ENCODE measurements at regions not wholly inside any gene's neighbourhood (a gene's known extent, or its start where the extent isn't known, plus 50 kb on each side); places are given as distances from the start of the nearest gene placed in this dataset.
"Not testable (repeated sequence)": the region's sequence is repeated elsewhere in the genome, so short reads cannot be mapped to it uniquely, and the experiment has no call there.

DNA sequence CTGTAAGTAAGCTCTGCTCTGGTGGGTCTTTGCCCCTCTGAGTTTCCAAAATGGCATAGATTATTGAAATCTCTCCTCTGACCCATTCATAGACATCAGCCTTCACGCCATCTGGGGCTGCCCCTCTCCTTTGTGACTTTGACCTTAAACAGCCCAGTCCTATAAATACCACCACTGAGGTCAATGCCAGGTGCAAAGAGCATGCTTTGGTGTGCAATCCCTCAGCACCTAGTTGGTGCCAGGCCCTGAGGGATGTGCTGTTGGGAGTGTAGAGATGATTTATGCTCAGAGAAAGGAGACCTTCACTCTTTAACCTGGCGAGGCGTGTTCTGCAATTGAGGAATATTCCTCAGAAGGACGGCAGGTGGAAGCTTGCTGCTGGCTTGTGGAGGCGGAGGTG is 121.7 kb upstream of the TSHZ3 start:
- Mint-ChIP-seq H3K4me1 (ENCODE audit: low read depth) (no peaks in the 10 kb centered on the region), H3K4me3 (no peak overlapping the region), H3K9me3 (no peaks in the 10 kb centered on the region), H3K36me3 (ENCODE audit: low read depth) (no peaks in the 10 kb centered on the region), H3K27me3 (peaks cover 23% of the 10 kb centered on the region), H3K27ac (no peak overlapping the region)
- no peak for DNase-seq

DNA sequence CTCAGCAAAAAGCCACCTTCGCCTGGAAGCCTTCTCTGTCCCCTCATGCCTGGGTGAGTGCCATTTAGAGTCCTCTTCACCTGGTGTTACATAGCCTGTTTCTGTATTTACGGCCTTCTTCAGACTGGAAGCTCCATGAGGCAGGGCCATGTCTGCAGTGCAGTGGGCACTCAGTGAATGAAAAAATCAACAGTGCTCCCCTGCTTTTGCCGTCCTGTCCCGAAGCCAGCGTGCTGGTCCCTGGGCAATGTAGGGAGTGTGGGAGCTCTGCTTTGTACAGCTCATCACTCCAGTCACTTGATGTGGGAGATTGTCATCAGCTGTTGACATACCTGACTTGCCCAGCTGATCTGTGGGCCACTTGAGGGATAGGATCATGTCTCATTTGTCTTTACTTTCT is 129.0 kb upstream of the TSHZ3 start:
- Mint-ChIP-seq H3K36me3 (ENCODE audit: low read depth) (no peaks in the 10 kb centered on the region), H3K4me3 (no peak overlapping the region), H3K27ac (no peak overlapping the region), H3K4me1 (ENCODE audit: low read depth) (no peaks in the 10 kb centered on the region), H3K9me3 (no peaks in the 10 kb centered on the region), H3K27me3 (peaks cover 13% of the 10 kb centered on the region)
- DNase-seq, result no peak

DNA sequence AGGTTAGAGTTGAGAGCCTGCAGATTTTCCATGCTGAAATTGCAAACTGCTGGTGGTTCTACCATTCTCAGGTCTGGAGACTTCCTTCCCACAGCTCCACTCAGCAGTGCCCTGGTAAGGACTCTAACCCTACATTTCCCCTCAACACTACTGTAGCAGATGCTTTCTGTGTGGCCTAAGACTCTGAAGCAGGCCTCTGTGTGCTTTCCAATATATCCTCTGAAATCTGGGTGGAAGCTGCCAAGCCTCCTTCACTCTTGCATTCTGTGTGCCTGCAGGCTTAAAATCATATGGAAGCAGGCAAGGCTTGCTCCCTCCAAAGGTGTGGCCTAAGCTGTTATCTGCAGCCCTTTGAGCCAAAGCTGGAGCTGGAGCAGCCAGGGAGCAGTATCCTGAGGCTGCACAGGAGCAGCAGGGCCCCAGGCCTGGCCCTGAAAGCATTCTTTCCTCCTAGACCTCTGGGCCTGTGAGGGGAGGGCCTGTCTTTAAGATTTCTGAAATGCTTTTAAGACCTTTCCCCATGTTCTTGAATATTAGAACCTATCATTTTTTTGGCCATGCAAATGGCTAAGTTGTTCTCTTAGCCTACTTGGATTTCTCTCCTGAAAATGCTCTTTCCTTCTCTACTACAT is 134.1 kb upstream of the TSHZ3 start:
- no peak overlapping the region for H3K27ac Mint-ChIP-seq
- no peak overlapping the region for H3K4me3 Mint-ChIP-seq
- peaks cover 13% of the 10 kb centered on the region for H3K27me3 Mint-ChIP-seq
- DNase-seq, result no peak
- H3K4me1 Mint-ChIP-seq (ENCODE audit: low read depth), result no peaks in the 10 kb centered on the region
- H3K36me3 Mint-ChIP-seq (ENCODE audit: low read depth), result no peaks in the 10 kb centered on the region
- H3K9me3 Mint-ChIP-seq, result peaks cover 14% of the 10 kb centered on the region

DNA sequence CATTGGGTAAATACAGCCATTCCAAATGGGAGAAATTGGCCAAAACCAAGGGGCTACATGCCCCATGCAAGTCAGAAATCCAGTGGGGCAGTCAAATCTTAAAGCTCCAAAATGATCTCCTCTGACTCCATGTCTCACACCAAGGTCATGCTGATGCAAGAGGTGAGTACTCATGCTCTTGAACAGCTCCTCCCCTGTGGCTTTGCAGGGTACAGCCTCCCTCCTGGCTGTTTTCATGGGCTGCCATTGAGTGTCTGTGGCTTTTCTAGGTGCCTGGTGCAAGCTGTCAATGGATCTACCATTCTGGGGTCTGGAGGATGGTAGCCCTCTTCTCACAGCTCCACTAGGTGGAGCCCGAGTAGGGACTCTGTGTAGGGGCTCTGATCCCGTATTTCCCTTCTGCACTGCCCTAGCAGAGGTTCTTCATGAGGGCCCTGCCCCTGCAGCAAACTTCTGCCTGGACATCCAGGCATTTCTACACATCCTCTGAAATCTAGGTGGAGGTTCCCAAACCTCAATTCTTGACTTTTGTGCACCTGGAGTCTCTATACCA is 135.7 kb upstream of the TSHZ3 start:
- H3K27me3 Mint-ChIP-seq; H3K4me1 Mint-ChIP-seq (ENCODE audit: low read depth); H3K36me3 Mint-ChIP-seq (ENCODE audit: low read depth); DNase-seq; H3K27ac Mint-ChIP-seq; H3K4me3 Mint-ChIP-seq: not testable (repeated sequence)
- peaks cover 14% of the 10 kb centered on the region for H3K9me3 Mint-ChIP-seq

DNA sequence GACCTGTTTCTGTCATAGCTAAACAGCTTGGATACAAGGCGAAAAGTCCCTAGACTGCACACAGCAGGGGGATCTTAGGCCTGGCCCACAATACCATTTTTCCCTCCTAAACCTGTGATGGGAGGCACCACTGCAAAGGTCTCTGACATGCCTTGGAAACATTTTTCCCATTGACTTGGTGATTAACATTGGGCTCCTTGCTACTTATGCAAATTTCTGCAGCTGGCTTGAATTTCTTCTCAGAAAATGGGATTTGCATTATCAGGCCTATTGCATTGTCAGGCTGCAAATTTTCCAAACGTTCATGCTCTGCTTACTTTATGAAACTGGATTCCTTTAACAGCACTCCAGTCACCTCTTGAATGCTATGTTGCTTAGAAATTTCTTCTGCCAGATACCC is 136.2 kb upstream of the TSHZ3 start:
- no peak for DNase-seq
- Mint-ChIP-seq H3K4me1 (ENCODE audit: low read depth) (no peaks in the 10 kb centered on the region), H3K27ac (no peak overlapping the region), H3K27me3 (no peaks in the 10 kb centered on the region), H3K9me3 (peaks cover 14% of the 10 kb centered on the region), H3K4me3 (no peak overlapping the region), H3K36me3 (ENCODE audit: low read depth) (no peaks in the 10 kb centered on the region)

DNA sequence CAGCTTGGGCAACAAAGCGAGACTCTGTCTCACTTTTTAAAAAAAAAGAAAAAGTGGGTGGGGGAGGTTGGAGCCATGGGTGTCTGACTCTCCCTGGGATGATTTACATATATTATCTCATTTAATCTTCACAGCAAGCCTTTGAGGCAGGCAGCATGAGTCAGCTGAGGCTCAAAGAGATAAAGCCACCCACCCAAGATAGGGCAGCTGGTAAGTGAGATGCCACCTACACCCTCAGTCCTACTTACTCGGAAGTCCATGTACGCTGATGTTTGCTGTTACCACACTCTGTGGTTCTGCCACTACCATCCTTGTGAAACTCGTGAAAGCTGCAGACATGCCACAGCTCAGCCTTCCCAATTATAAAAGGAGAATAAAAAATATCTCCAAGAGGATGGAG is 142.0 kb upstream of the TSHZ3 start:
- no peaks in the 10 kb centered on the region for H3K27me3 Mint-ChIP-seq
- no peak overlapping the region for H3K27ac Mint-ChIP-seq

DNA sequence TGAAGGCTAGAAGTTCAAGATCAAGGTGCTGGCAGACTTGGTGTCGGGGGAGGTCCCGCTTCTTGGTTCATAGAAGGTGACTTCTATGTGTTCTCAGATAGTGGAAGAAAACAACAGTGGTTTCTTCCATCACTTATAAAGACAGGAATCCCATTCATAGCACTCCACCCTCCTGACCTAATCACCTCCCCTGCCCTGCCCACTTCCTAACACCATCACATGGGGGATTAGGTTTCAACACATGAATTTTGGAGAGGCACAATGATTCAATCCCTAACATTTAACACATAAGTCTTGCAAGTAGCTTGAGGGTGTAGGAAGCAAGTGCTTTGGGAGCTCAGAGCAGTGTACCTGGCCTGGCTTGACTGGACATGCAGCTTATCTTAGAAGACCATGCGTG is 142.8 kb upstream of the TSHZ3 start:
- no peak overlapping the region for H3K27ac Mint-ChIP-seq
- no peaks in the 10 kb centered on the region for H3K27me3 Mint-ChIP-seq
- no peaks in the 10 kb centered on the region for H3K4me1 Mint-ChIP-seq (ENCODE audit: low read depth)
- no peaks in the 10 kb centered on the region for H3K9me3 Mint-ChIP-seq
- no peak for DNase-seq
- no peaks in the 10 kb centered on the region for H3K36me3 Mint-ChIP-seq (ENCODE audit: low read depth)
- no peak overlapping the region for H3K4me3 Mint-ChIP-seq

More for the DNA sequence above, 142.0 kb upstream of the TSHZ3 start:
- Mint-ChIP-seq H3K4me1 (ENCODE audit: low read depth) (no peaks in the 10 kb centered on the region), H3K4me3 (no peak overlapping the region), H3K36me3 (ENCODE audit: low read depth) (no peaks in the 10 kb centered on the region), H3K9me3 (peaks cover 4% of the 10 kb centered on the region)
- no peak for DNase-seq

DNA sequence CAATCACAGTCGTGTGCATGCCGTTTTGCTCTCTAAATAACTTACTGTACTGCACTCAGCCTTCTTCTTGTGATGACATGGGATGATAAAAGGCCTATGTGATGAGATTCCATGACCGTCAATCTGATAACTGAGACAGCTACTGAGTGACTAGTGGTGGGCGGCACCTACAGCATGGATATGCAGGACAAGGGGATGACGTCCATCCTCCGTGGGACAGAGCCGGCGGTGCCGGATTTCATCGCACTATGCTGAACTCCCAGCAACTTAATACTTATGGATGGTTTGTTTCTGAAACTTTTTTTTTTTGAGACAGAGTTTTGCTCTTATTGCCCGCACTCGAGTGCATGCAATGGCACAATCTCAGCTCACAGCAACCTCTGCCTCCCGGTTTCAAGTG is 146.8 kb upstream of the TSHZ3 start:
- Mint-ChIP-seq H3K27ac (no peak overlapping the region), H3K4me1 (ENCODE audit: low read depth) (no peaks in the 10 kb centered on the region), H3K9me3 (no peaks in the 10 kb centered on the region), H3K36me3 (ENCODE audit: low read depth) (no peaks in the 10 kb centered on the region), H3K4me3 (no peak overlapping the region), H3K27me3 (peaks cover 4% of the 10 kb centered on the region)
- DNase-seq, result no peak

DNA sequence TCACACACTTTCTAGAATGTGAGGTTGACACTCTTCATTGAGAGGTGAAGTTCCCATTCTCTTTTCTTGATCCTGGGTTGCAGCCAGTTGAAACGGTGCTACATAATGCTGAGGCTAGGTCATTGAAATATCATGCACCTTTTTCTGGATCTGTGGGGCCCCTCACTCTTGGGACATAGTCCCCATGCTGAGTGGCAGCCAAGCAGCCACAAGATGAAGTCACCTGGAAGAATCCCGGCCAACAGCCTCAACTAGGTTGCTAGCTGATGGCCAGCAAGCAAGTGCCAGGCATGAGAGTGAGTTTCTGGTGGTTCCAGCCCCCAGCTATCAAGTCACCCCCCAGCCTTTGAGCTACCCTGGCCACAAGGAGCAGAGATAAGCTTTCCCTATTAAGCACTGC is 148.5 kb upstream of the TSHZ3 start:
- Mint-ChIP-seq H3K4me3 (no peak overlapping the region), H3K27me3 (peaks cover 4% of the 10 kb centered on the region), H3K9me3 (no peaks in the 10 kb centered on the region), H3K27ac (no peak overlapping the region), H3K36me3 (ENCODE audit: low read depth) (no peaks in the 10 kb centered on the region), H3K4me1 (ENCODE audit: low read depth) (no peaks in the 10 kb centered on the region)
- no peak for DNase-seq

DNA sequence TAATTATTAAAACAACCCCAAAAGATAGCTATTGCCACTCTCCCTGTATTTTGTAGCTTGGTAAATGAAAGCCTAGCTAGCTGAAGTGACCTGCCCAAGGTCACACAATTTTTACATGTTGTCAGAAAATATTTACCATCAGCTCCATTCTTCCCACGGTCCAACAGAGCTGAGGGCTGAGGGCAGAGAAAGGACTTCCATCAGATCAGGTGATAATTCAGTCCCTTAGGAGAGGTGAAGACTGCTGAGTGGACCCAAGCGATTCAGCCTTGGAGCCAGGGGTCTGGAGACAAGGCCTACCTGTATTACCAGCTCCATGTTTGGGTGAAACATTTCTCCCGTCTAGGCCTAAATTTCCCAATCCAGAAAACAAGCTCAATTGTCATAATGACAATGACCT is 149.5 kb upstream of the TSHZ3 start:
- Mint-ChIP-seq H3K4me3 (no peak overlapping the region), H3K4me1 (ENCODE audit: low read depth) (no peaks in the 10 kb centered on the region)

DNA sequence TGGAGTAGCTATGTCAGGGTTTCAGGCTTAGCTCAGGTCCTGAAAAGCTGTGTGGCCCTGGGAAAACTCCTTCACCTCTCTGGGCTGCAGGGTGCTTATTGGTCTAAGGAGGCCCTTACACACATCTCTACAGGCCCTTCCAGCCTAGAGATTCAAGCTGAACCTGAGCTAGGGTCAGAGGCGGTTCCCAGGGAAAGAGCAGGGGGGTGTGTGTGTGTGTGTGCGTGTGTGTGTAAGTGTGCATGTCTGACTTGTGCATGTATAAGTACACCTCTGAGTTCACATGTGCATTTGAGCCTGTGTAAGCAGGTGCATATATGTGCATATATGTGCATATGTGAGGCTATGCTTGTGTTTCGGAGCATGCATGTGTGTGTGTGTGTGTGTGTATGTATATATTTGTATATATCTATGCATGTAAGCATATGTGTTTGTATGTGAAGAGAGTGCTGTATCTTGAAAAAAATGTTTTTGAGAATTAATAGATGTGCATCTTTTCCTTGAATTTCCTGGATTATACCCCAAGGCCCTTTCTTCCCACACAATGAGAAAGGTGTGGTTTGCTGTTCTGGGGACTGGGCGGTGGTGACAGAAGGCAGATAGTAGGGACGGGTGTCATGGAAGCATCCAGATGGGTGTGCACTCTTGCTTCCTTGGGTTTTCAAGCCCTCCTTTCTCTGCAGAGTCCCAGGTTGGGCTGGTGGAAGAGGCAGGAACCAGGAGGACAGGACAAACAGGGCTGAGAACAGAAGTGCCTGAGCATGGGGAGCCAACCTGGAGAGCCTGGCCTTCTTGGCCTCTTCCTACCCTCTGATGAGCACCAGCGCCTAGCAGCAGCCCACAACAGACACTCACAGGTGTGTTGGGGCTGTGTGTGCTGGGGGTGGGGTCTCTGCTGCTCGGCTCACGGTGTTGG is 150.3 kb upstream of the TSHZ3 start:
- no peaks in the 10 kb centered on the region for H3K9me3 Mint-ChIP-seq
- H3K27ac Mint-ChIP-seq, result no peak overlapping the region
- H3K4me3 Mint-ChIP-seq, result no peak overlapping the region
- no peaks in the 10 kb centered on the region for H3K36me3 Mint-ChIP-seq (ENCODE audit: low read depth)
- peaks cover 10% of the 10 kb centered on the region for H3K27me3 Mint-ChIP-seq
- H3K4me1 Mint-ChIP-seq (ENCODE audit: low read depth), result no peaks in the 10 kb centered on the region
- DNase-seq, result no peak

More for the DNA sequence above, 149.5 kb upstream of the TSHZ3 start:
- no peak for DNase-seq
- Mint-ChIP-seq H3K27me3 (peaks cover 10% of the 10 kb centered on the region), H3K27ac (no peak overlapping the region), H3K9me3 (no peaks in the 10 kb centered on the region), H3K36me3 (ENCODE audit: low read depth) (no peaks in the 10 kb centered on the region)

DNA sequence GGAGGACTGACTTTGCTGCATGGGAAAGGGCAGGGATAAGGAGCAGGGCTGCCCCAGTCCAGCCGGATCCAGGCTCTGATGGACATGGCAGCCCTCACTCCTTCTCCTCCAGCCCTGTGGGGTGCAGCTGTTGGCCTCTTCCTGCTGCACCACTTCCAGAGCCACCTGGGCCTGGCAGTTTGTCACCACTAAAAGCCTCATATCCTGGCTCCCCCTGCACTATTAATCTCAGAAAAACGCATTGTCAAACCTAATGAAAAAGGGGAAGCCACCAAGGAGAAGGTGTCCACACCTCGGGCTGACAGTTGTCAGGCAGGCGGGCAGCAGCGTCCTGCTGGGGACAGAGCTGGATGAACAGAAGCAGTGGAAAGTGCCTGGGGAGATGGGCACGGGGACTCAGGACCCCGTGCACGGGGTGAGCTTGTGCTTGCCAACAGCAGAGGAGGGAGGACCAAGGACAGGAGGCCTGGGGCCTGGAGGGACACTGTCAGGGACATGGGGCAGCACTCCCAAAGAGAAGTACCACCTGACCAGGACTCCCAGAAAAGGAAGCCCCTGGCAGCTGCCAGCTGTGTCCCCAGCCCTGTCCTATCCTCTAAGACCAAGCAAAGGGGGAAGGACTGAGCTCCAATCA is 151.1 kb upstream of the TSHZ3 start:
- H3K36me3 Mint-ChIP-seq (ENCODE audit: low read depth), result no peaks in the 10 kb centered on the region

DNA sequence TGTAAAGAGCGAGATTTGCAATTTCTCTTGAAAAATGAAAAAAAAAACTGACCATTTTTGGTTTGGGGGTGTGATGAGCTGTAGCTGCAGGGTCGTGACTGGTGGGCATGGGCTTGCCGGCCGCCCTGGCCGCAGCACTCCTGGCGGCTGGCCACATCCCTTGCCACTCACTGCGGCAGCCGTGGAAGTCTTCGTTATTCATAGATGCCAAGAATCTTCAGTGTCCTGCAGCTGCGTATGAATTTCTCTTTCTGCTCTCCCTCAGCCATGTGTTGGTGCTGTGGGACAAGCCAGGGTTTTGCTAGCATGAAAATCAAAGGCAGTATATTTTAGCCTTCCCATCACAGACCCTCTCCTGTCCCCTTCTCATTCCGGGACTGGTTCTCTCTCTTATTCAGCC is 151.7 kb upstream of the TSHZ3 start:
- no peaks in the 10 kb centered on the region for H3K36me3 Mint-ChIP-seq (ENCODE audit: low read depth)
- H3K4me3 Mint-ChIP-seq, result no peak overlapping the region
- no peak for DNase-seq
- no peaks in the 10 kb centered on the region for H3K4me1 Mint-ChIP-seq (ENCODE audit: low read depth)
- no peaks in the 10 kb centered on the region for H3K9me3 Mint-ChIP-seq
- no peak overlapping the region for H3K27ac Mint-ChIP-seq
- peaks cover 18% of the 10 kb centered on the region for H3K27me3 Mint-ChIP-seq

More for the DNA sequence above, 151.1 kb upstream of the TSHZ3 start:
- no peak for DNase-seq
- H3K27me3 Mint-ChIP-seq, result peaks cover 14% of the 10 kb centered on the region
- no peaks in the 10 kb centered on the region for H3K9me3 Mint-ChIP-seq
- H3K4me1 Mint-ChIP-seq (ENCODE audit: low read depth), result no peaks in the 10 kb centered on the region
- H3K27ac Mint-ChIP-seq, result no peak overlapping the region
- no peak overlapping the region for H3K4me3 Mint-ChIP-seq

DNA sequence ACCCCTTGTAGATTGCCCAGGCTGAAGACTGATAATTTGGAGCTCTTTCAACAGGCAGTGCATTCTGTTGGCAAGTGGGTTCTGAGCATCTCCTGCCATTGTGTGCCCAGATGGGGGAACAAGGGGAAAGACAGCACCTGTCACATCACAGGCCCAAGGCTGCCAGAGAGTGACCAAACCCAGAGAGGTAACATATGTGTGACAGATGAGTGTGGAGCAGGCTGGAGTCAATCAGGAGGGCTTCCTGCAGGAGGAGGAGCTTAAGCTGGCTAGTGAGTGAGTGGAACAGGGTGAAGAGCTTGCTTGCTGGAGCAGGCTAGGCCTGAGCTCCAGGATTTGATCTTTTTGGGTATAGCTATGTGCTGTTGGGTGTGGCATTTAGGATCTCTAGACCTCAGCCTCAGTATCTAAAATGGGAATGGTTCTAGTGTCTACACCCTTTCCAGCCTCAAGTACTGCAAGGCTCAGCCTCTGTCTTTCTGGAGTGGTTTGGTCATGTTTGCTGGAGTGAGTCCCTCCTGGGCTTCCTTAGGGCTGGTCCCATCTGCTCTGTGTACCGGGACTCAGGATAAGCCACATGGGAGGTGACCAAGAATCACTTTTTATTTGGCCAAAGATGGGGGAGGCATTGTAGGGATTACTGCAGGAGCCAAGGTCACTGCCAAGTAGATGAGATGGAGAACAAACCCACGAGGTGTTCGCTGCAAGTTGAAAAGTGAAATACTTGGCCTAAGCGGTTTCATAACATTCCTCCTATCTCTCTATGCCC is 152.4 kb upstream of the TSHZ3 start:
- Mint-ChIP-seq H3K36me3 (ENCODE audit: low read depth) (no peaks in the 10 kb centered on the region), H3K9me3 (no peaks in the 10 kb centered on the region), H3K27ac (no peak overlapping the region), H3K4me3 (no peak overlapping the region), H3K27me3 (peaks cover 18% of the 10 kb centered on the region), H3K4me1 (ENCODE audit: low read depth) (no peaks in the 10 kb centered on the region)
- no peak for DNase-seq

Measured in activated T-cell treated with anti-CD3 and anti-CD28 coated beads, Interleukin-2, amount 50 U/mL, for 24 hours (primary cell).